ENCODE measurements at regions not wholly inside any gene's neighbourhood (a gene's known extent, or its start where the extent isn't known, plus 50 kb on each side); places are given as distances from the start of the nearest gene placed in this dataset.
A peak's percentile ranks its signal among the peaks of the same experiment; 100 is the strongest.
"Not testable (repeated sequence)": the region's sequence is repeated elsewhere in the genome, so short reads cannot be mapped to it uniquely, and the experiment has no call there.

- DNase-seq = no peak
Observed at GRCh38 chr4:177191586-177191985, 118.1 kb upstream of the NEIL3 start.

GRCh38 chr4:177191991-177192390 lies 117.7 kb upstream of the NEIL3 start:
- no peak for DNase-seq

GRCh38 chr4:177193024-177193715 lies 116.5 kb upstream of the NEIL3 start:
- not testable (repeated sequence) for DNase-seq

GRCh38 chr4:177194906-177195305 lies 114.8 kb upstream of the NEIL3 start:
- DNase-seq = no peak

- no peak for DNase-seq
Observed at GRCh38 chr4:177196615-177197014, 113.1 kb upstream of the NEIL3 start.

- DNase-seq = no peak
Observed at GRCh38 chr4:177201614-177202013, 108.1 kb upstream of the NEIL3 start.

GRCh38 chr4:177204126-177204525 lies 105.5 kb upstream of the NEIL3 start:
- no peak for DNase-seq

- peak; percentile 71 for DNase-seq
Observed at GRCh38 chr4:177214935-177215334, 94.7 kb upstream of the NEIL3 start.

- DNase-seq = peak; percentile 37
Observed at GRCh38 chr4:177220376-177220775, 89.3 kb upstream of the NEIL3 start.

- DNase-seq = no peak
Observed at GRCh38 chr4:177222781-177223180, 86.9 kb upstream of the NEIL3 start.

- no peak for DNase-seq
Observed at GRCh38 chr4:177225605-177226004, 84.1 kb upstream of the NEIL3 start.

- no peak for DNase-seq
Observed at GRCh38 chr4:177227636-177228035, 82.0 kb upstream of the NEIL3 start.

- no peak for DNase-seq
Observed at GRCh38 chr4:177228599-177228998, 81.1 kb upstream of the NEIL3 start.

- peak; percentile 16 for DNase-seq
Observed at GRCh38 chr4:177229331-177229730, 80.3 kb upstream of the NEIL3 start.

- DNase-seq = peak; percentile 13
Observed at GRCh38 chr4:177232473-177232872, 77.2 kb upstream of the NEIL3 start.

- DNase-seq = peak; percentile 61
Observed at GRCh38 chr4:177235026-177235425, 74.6 kb upstream of the NEIL3 start.

- no peak for DNase-seq
Observed at GRCh38 chr4:177236886-177237285, 72.8 kb upstream of the NEIL3 start.

GRCh38 chr4:177237291-177237690 lies 72.4 kb upstream of the NEIL3 start:
- no peak for DNase-seq

- DNase-seq = no peak
Observed at GRCh38 chr4:177239477-177239876, 70.2 kb upstream of the NEIL3 start.

GRCh38 chr4:177239878-177240277 lies 69.8 kb upstream of the NEIL3 start:
- no peak for DNase-seq

GRCh38 chr4:177242651-177243286 lies 66.9 kb upstream of the NEIL3 start:
- DNase-seq = no peak

GRCh38 chr4:177246641-177247584 lies 62.8 kb upstream of the NEIL3 start:
- DNase-seq = peak; percentile 18

- peak; percentile 52 for DNase-seq
Observed at GRCh38 chr4:177250056-177250696, 59.5 kb upstream of the NEIL3 start.
